HEK293T (cell line): ENCODE measurements at regions not wholly inside any gene's neighbourhood (a gene's known extent, or its start where the extent isn't known, plus 50 kb on each side); places are given as distances from the start of the nearest gene placed in this dataset.

Experiments used
- ARNT ChIP-seq: fragments of 450-650 bp; IDR thresholded peaks from 2 replicates; pipeline ENCODE4 v1.6.1; 2017; ENCODE audit warnings: mild to moderate bottlenecking
- BHLHE40 ChIP-seq: fragments of 450-650 bp; IDR thresholded peaks from 2 replicates; pipeline ENCODE4 v1.6.1; 2016; ENCODE audit warnings: mild to moderate bottlenecking, moderate library complexity, borderline replicate concordance
- ELF4 ChIP-seq: fragments of 450-650 bp; IDR thresholded peaks from 2 replicates; pipeline ENCODE4 v1.6.1; 2017; ENCODE audit warnings: antibody characterized with exemption
- FOXA1 ChIP-seq: fragments of 450-650 bp; IDR thresholded peaks from 2 replicates; pipeline ENCODE4 v1.6.1; 2016; ENCODE audit warnings: mild to moderate bottlenecking
- FOXK2 ChIP-seq: fragments of 450-650 bp; IDR thresholded peaks from 2 replicates; pipeline ENCODE4 v1.6.1; 2016; ENCODE audit warnings: mild to moderate bottlenecking
- SP1 ChIP-seq: fragments of 450-650 bp; IDR thresholded peaks from 2 replicates; pipeline ENCODE4 v1.6.1; 2017
- SUZ12 ChIP-seq: fragments of 450-650 bp; IDR thresholded peaks from 2 replicates; pipeline ENCODE4 v1.6.1; 2016; ENCODE audit warnings: mild to moderate bottlenecking
- TARDBP ChIP-seq: fragments of 450-650 bp; IDR thresholded peaks from 2 replicates; pipeline ENCODE4 v1.6.1; 2016
- ZNF384 ChIP-seq: fragments of 450-650 bp; IDR thresholded peaks from 2 replicates; pipeline ENCODE4 v1.6.1; 2016

GRCh38 chr6:98639089-98639635 is 195.2 kb upstream of the POU3F2 start:
- TF ChIP-seq ZNF384: no peak
- no peak for TF ChIP-seq ELF4
- TF ChIP-seq ARNT: no peak
- TF ChIP-seq SUZ12: no peak
- TF ChIP-seq SP1: no peak
- TF ChIP-seq TARDBP: no peak
- TF ChIP-seq FOXK2: no peak
- no peak for TF ChIP-seq BHLHE40
- no peak for TF ChIP-seq FOXA1
